Neural crest cell (in vitro differentiated cells): ENCODE measurements at regions not wholly inside any gene's neighbourhood (a gene's known extent, or its start where the extent isn't known, plus 50 kb on each side); places are given as distances from the start of the nearest gene placed in this dataset.

Experiments
- DNase-seq: peaks from one replicate; pipeline ENCODE4 v3.0.0; 2021; ENCODE audit warnings: low read depth, mixed read lengths, low spot score
- H3K27ac Mint-ChIP-seq: one replicate; pipeline ENCODE4 v1.8.0; 2021; ENCODE audit warnings: mild to moderate bottlenecking, mixed read lengths; ENCODE audit not compliant: unreplicated experiment
- H3K27me3 Mint-ChIP-seq: 2 replicates; pipeline ENCODE4 v1.8.0; 2021; ENCODE audit warnings: low read depth, mild to moderate bottlenecking, mixed read lengths
- H3K36me3 Mint-ChIP-seq: 2 replicates; pipeline ENCODE4 v1.8.0; 2021; ENCODE audit warnings: low read depth, mild to moderate bottlenecking, mixed read lengths
- H3K4me1 Mint-ChIP-seq: 2 replicates; pipeline ENCODE4 v1.8.0; 2021; ENCODE audit warnings: mixed read lengths
- H3K4me3 Mint-ChIP-seq: one replicate; pipeline ENCODE4 v1.8.0; 2021; ENCODE audit warnings: mild to moderate bottlenecking, mixed read lengths
- H3K9me3 Mint-ChIP-seq: 2 replicates; pipeline ENCODE4 v1.8.0; 2021; ENCODE audit warnings: mixed read lengths
- TF ChIP-seq, protein P1 (sequence below): fragments of 200-600 bp; sonication (generic); conservative IDR thresholded peaks from 2 replicates; pipeline ENCODE4 v1.5.0; 2021; ENCODE audit warnings: antibody characterized with exemption, mild to moderate bottlenecking

DNA sequence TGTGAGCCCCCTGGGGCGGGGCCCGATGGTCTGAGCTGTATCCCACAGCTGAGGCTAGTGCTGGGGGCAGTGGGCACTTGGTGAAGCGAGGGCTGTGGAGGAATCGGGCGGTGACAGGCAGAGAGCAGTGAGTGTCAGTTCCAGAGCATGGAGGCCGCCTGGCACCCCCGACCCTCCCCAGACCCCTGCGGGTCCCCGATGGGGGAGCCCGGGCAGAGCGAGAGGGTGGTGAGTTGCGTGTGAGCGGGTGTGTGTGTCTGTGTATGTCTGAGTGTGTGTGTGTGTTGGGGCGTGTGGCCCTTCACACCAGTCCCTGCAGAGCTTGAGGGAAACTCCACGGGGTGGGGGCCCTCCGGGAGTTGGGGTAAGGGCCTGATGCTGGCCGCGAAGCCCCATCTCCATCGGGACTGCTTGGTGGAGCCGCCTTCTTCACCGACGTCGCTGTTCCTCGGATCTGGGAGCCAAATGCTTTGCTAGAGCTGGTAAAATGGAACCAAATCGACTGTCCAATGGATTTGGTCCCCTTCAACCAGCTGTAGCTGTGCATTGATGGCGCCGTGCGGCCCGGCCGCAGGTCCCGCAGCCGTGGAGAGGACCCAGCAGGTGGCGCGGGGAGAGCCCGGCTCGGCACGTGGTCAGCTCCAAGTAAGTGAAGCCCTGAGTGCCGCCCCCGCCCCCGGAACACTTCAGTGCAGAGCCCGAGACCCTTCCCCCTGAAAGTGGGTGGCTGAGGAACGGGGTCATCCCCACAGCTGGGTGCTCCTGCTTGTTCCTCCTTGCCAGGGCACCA is 77.7 kb upstream of the SLCO4A1 start:
- no peaks in the 10 kb centered on the region for H3K27me3 Mint-ChIP-seq
- no peak for DNase-seq
- H3K27ac Mint-ChIP-seq = no peak overlapping the region
- no peaks in the 10 kb centered on the region for H3K9me3 Mint-ChIP-seq
- H3K4me3 Mint-ChIP-seq = no peak overlapping the region
- no peaks in the 10 kb centered on the region for H3K4me1 Mint-ChIP-seq
- H3K36me3 Mint-ChIP-seq = no peaks in the 10 kb centered on the region
- TF ChIP-seq, protein P1, sequence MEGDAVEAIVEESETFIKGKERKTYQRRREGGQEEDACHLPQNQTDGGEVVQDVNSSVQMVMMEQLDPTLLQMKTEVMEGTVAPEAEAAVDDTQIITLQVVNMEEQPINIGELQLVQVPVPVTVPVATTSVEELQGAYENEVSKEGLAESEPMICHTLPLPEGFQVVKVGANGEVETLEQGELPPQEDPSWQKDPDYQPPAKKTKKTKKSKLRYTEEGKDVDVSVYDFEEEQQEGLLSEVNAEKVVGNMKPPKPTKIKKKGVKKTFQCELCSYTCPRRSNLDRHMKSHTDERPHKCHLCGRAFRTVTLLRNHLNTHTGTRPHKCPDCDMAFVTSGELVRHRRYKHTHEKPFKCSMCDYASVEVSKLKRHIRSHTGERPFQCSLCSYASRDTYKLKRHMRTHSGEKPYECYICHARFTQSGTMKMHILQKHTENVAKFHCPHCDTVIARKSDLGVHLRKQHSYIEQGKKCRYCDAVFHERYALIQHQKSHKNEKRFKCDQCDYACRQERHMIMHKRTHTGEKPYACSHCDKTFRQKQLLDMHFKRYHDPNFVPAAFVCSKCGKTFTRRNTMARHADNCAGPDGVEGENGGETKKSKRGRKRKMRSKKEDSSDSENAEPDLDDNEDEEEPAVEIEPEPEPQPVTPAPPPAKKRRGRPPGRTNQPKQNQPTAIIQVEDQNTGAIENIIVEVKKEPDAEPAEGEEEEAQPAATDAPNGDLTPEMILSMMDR = no peak

DNA sequence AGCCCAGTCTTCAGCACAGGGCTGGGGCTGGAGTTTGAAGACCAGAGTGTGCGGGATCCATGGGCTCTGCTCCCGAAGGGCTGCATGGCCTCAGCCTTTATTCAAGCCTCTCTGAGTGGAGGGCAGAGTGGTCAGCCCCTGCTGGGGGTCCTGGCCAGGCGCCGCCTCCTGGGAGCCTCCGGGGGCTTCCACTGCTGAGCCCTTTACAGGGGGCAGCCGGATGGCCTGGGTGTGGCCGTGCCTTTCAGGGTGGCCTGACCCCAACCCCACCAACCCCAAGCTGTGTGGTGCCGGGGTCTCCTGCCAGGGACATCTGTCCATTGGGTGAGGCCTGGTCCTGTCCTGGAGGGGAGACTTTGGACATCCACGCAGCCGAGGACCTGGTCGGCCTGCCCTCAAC is 76.0 kb upstream of the SLCO4A1 start:
- TF ChIP-seq, protein P1 = no peak
- Mint-ChIP-seq H3K27ac (no peak overlapping the region), H3K27me3 (peaks cover 4% of the 10 kb centered on the region), H3K36me3 (no peaks in the 10 kb centered on the region), H3K9me3 (no peaks in the 10 kb centered on the region), H3K4me1 (peaks cover 7% of the 10 kb centered on the region), H3K4me3 (no peak overlapping the region)
- no peak for DNase-seq

DNA sequence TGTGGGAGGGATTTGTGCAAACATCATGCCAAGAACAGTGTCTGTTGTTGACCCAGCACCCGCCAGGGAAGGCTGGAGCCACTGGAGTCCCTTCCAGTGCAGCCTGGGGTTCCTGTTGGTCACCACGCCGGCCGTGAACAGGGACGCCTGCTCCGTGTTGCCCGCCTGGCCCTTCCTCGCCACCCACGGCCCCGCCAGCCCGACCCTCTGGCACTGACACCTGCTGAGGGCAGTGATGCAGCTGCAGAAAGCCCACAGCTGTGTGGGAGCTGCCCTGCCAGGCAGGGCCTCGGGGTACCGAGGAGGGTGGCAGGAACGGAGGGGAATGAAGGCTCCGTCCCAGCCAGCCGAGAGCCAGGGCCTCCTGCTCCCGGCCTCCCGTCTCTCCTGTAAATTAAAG is 75.5 kb upstream of the SLCO4A1 start:
- H3K9me3 Mint-ChIP-seq = no peaks in the 10 kb centered on the region
- H3K4me1 Mint-ChIP-seq = peaks cover 7% of the 10 kb centered on the region
- TF ChIP-seq, protein P1 = no peak
- H3K4me3 Mint-ChIP-seq = no peak overlapping the region
- no peaks in the 10 kb centered on the region for H3K36me3 Mint-ChIP-seq
- no peak overlapping the region for H3K27ac Mint-ChIP-seq
- no peak for DNase-seq
- peaks cover 5% of the 10 kb centered on the region for H3K27me3 Mint-ChIP-seq

DNA sequence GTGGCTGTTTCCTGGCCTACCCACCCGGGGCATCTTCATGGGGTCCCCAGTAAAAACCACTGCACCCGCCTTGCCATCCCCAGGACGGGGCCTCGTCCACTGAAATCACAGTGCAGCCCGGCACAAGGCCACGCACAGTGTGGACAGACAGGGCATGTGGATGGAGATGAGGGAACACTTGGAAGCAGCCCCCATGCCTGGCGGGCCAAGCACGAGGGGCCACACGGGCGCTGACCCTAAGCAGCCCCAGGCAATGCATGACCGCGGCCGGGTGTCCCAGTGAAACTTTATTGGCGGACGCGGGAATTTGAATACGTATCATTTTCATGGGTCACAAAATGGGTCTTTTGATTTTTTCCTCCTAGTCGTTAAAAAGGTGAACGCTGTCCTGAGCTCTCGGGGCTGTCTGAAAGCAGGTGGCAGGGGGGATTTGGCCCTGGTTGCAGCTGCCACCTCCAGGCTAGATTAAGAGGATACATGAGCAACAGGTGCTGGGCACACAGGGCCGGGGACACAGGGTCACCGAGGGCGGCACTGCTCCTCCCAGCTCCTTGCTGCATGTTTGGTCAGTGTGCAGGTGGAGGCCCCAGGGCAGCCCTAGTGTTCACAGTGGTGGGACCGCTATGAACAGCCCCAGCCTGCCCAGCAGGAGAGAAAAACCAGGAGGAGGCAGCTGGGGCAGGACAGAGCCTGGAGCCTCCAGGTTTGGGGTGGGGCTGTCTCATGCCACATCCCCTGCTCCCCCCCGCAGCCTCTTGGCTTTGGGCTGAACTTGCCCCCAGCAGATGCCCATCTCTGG is 74.9 kb upstream of the SLCO4A1 start:
- Mint-ChIP-seq H3K27me3 (peaks cover 7% of the 10 kb centered on the region), H3K27ac (no peak overlapping the region), H3K4me1 (peaks cover 7% of the 10 kb centered on the region), H3K4me3 (no peak overlapping the region), H3K9me3 (no peaks in the 10 kb centered on the region), H3K36me3 (no peaks in the 10 kb centered on the region)
- TF ChIP-seq, protein P1 = no peak
- DNase-seq = no peak

DNA sequence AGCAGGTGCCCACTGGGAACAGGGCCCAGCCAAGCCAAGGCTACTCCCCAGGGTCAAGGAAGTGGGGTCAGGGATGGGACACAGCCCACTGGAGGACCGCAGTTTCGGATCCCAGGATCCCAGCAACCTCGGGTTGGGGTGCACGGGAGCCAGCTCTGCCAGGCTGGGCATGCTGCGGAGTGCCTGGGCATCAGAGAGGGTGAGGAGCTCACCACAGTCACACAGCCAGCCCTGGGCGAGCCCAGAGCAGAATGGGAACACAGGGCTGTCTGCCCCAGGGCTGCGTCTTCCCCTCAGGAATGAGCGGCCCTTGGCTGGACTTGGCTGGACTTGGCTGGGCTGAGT is 74.3 kb upstream of the SLCO4A1 start:
- Mint-ChIP-seq H3K36me3 (no peaks in the 10 kb centered on the region), H3K9me3 (no peaks in the 10 kb centered on the region), H3K4me3 (no peak overlapping the region), H3K4me1 (peaks cover 7% of the 10 kb centered on the region), H3K27ac (no peak overlapping the region), H3K27me3 (peaks cover 13% of the 10 kb centered on the region)
- no peak for DNase-seq
- TF ChIP-seq, protein P1 = no peak
